ENCODE measurements at regions not wholly inside any gene's neighbourhood (a gene's known extent, or its start where the extent isn't known, plus 50 kb on each side); places are given as distances from the start of the nearest gene placed in this dataset.

DNA sequence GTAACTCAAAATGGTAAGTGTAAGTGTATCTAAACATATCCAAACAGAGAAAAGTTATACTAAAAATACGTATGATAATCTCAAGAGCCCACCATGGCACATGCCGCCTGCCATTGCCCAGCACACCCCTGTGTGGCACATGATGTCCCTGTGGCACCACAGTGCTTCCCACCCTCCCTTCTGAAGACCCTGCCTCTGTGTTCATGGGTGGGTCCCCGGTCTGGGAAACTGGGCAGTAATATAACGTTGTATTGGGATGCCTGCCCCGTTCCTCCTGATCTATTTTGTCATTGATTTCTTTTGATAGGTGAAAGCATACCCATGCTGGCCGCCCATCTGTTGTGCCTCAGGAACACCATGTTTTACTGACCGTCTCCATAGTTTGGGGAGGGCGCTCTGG lies 296.8 kb upstream of the SHH start:
- TF ChIP-seq, protein P1, sequence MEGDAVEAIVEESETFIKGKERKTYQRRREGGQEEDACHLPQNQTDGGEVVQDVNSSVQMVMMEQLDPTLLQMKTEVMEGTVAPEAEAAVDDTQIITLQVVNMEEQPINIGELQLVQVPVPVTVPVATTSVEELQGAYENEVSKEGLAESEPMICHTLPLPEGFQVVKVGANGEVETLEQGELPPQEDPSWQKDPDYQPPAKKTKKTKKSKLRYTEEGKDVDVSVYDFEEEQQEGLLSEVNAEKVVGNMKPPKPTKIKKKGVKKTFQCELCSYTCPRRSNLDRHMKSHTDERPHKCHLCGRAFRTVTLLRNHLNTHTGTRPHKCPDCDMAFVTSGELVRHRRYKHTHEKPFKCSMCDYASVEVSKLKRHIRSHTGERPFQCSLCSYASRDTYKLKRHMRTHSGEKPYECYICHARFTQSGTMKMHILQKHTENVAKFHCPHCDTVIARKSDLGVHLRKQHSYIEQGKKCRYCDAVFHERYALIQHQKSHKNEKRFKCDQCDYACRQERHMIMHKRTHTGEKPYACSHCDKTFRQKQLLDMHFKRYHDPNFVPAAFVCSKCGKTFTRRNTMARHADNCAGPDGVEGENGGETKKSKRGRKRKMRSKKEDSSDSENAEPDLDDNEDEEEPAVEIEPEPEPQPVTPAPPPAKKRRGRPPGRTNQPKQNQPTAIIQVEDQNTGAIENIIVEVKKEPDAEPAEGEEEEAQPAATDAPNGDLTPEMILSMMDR (IDR thresholded peaks at IDR 0.05) = no peak
- no peak for TF ChIP-seq POLR2A (IDR thresholded peaks at IDR 0.05)

Data from esophagus squamous epithelium (tissue), 4 donors.